ENCODE measurements at regions not wholly inside any gene's neighbourhood (a gene's known extent, or its start where the extent isn't known, plus 50 kb on each side); places are given as distances from the start of the nearest gene placed in this dataset.

DNA sequence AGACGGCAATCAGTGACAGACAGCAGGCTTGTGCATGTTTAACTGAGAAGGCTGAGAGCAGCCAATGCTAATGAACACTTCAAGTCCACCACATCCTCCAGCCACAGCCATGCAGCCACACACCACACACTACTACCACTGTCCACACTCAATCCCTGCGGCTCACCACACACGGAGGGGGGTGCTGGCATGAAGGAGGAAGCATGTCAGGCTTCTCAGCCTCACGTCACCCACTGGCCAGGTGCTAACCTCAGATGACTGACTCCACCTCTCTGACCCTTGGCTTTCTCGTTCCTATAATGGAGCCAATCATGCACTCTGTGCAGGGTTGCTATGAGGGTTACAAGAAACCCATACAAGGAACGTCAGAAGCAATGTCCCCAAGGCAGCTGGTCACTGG is 165.4 kb upstream of the RNF32 start:
- no peak for DNase-seq

DNA sequence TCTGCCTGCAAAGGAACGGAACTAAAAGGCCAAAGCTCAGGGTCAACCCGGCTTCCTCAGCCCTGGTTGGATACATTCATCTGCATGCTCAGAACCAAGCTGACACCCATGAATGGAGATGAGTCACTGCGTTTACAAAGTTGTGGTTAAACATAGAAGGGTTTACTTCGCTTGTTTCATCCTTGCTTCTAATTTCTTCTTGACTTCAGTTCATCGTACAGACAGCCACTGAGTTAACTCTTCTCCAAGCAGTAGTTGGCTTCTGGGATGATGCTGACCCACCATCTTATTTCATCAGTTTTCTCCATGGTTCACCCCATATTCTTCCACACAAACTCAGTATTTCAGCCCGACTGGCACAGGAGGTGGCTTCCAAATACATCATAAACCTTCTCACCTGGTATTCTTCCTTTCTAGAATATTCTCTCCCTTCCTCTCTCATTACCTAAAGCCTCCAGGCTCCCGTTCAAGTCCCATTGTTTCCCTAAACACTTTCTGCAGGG is 166.3 kb upstream of the RNF32 start:
- no peak for DNase-seq

DNA sequence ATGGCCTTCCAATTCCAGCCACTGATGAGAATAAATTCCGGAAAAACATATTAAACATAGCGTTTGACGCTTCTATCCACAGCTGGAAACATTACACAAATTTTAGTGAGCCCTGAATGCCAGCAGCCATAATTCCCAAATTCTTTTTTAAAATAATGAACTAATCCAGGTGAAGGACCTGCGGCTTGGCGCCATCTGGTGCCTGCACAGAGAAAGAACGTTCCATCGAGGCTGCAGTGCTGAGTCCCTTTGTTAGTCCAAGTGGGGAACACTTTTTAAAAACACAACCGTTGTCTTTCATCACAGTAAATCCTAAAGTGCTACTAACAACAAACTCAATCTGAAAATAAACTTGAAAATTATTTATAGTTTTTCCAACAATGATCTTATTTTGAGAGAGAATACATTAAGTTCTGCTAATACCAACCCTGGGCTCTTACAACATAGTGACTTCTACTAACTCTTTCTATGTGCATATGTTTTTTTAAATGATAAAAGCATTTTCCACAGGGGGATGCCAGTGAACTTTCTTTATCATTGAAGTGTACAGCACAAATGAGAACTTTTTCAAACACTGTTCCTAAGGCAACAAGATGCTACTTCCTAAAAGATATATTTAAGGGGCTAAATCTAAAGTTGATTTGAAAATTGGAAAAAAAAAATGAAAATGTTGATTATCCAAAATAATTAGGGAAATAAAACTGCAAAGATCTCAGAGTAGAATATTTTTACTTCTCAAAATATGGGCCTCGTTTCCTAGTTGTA is 166.9 kb upstream of the RNF32 start:
- DNase-seq = no peak

DNA sequence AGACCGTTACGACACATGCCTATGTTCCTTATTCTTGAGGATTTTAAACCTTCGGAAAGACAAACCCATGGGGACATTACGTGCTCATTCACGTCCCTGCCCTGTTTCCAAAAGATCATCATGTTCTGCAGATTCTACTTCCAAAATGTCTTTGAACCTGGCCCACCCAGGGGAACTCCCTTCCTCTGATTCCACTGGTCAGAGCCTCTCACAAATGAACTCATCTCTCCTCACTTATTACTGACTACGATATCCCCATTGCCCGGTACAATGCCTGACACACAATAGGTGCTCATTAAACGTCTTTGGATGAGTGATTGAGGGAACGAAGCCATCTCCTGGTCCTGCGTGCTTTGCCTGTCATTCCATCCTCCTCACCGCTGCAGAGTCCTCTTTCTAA is 168.3 kb upstream of the RNF32 start:
- DNase-seq = no peak

DNA sequence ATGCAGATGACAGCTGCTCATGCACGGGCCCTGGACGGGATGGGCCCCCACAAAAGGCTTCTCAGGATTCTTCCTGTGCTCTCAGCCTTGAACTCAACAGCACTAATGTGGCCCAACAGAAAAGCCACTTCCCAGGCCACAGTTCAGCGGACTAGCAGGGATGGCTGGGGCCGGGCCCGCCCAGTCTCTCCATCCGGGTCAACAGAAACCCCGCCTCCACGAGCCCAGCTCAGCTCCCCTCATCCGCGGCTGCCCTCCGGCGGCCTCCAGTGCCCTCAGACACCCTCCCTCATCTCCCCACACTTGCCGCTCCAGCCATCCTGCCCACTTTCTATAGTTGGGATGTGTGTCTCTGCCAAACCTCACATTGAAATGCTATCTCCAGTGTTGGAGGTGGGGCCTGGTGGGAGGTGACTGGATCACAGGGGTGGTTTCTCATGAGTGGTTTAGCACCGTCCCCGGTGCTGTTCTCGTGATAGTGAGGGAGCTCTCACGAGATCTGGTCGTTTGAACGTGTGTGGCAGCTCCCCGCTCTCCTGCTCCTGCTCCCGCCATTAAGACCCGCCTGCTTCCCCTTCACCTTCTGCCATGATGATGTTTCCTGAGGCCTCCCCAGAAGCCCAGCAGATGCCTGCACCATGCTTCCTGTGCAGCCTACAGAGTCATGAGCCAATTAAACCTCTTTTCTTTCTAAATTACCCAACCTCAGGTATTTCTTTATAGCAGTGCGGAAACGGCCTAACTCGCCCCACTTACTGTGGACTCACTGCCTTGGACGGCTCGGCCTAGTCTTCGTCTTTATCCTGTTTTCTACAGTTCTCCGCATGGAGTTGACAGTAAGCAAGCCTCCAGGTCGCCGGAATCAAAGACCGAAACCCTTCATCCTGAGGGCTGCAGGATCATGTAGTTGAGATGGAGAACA is 169.9 kb upstream of the RNF32 start:
- no peak for DNase-seq

DNA sequence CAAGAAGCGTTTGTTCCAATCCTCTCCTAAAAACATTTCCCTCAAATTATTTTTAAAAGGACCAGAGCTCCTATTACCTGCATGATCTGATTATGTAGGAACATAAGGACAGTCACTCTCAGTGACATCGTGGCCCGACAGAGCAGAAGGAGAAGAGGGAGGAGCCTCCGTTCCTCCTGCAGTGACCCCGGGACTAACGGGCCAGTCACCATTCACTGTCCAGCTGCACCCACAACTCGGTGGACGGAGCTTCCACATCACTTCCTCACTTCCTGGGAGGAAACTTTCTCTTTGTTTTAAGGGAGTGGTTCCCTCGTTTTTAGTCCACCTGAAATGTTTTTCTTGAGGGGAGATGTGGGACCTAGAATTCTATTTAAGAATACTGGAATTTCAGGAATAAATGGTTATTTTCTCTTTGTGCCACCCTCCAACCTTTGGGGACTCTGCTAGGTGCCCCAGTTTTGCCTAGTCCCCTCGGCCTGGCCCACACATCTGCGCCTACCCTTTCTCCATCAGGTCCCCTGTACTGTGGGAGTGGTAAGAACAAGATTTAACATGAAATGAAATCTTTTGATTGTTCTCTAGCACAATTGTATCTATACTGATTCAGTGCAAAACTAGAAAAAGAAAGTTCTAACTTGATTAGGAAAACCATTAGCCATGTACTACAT is 173.5 kb upstream of the RNF32 start:
- no peak for DNase-seq

DNA sequence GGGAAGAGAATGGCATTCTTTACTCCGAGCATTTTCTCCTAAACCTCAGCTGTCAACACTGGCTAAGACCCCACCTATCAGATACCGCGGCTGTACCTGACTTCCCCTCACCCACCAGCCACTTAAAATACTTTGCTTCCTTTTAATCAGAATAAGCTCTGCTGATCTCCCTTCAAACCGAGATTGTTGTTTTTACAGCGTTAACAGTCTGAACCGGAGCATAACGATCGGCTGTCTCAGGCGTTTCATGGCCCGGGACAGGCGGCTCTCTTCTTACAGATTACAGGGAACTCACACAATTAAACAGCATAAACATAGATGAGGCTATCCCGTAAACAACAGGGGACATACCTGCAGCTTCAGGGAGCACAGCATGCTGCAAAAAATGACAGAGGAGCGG is 174.3 kb upstream of the RNF32 start:
- no peak for DNase-seq

DNA sequence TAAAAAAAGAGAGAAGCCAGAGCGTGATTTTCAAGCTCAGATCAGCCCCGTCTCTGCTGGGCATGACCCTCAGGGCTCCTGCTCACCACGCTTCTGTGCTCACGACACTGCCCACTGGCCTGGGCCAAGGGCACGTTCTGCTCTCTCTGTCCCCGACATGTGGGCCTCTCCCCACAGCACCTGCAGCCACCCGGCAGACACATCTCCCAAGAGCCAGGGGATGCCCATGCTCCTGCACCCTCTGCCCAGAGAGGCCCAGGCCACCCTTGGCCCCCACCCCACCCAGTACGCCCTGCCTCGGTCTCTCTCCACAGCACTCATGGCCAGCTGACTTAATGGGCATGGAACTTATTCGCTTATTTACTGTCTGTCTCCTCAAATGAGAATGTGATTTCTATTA is 175.4 kb upstream of the RNF32 start:
- no peak for DNase-seq

DNA sequence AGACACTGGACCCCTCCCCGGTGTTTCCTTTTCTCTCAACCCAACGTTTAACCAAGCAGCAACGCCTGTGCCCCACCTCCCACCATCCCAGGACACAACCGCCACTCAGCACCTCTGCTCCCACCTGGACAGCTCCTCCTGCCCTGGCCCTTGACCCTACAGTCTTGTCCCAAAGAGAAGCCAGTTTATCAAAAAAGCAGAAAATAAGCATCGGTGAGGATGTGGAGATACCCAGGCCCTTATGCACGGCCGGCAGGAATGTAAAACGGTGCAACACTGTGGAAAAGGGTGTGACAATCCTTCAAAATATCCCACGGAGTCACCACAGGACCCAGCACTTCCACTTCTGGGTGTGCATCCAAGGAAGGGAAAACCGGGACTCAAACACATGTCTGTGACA is 176.2 kb upstream of the RNF32 start:
- DNase-seq = no peak

DNA sequence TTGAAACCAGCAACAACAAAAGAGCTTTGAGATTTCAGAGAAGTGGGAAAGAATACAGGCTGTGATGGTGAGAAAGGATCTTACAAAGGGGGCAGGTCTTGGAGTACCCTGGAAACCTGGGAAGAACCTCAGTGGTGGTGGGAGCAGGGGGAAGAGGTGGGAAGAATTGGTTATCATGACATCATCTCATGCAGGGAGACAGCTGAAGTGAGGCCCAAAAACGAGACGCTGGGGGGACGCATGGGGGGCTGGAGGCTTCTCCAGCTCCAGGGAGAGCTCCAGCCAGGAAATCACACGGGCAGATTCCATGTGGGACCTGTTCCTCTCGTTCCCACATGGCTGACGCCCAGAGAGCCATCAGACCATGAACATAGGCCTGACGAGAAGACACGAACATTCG is 177.3 kb upstream of the RNF32 start:
- no peak for DNase-seq

DNA sequence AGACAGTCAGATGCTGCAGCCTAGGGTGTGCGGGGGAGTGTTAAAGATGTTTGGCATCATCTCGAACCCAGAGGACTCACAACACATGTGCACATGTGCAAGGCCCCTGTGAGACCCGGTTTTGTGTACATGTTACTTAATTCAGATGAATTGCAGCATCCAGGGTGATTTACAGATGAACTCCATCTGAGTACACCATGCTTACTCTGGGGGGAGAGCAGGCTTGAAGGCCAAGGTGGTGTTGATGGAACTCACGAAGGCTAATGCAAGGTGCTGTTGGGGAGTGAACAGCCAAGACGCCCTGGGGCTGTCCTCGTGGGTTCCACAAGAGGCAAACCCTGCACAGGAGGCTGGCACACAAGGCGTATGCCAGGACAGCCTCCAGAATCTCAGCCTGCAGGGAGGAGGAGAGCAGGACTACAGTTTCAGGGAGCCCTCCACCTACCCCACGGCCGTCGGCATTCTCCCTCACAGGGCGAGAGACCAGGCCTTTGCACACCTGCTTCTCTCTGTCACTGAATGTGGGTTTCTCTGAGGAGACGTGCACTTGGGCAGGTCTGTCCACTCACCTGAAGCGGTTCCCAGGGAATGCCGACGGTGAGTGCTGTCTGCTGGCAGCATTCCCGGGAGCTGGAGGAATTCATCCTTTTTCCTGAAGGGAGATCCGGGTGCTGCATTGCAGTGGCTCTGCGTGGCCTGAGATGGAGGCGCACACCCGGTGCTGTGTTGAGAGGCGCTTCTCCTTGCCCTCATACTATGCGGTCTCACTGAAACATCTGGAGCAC is 178.5 kb upstream of the RNF32 start:
- no peak for DNase-seq

DNA sequence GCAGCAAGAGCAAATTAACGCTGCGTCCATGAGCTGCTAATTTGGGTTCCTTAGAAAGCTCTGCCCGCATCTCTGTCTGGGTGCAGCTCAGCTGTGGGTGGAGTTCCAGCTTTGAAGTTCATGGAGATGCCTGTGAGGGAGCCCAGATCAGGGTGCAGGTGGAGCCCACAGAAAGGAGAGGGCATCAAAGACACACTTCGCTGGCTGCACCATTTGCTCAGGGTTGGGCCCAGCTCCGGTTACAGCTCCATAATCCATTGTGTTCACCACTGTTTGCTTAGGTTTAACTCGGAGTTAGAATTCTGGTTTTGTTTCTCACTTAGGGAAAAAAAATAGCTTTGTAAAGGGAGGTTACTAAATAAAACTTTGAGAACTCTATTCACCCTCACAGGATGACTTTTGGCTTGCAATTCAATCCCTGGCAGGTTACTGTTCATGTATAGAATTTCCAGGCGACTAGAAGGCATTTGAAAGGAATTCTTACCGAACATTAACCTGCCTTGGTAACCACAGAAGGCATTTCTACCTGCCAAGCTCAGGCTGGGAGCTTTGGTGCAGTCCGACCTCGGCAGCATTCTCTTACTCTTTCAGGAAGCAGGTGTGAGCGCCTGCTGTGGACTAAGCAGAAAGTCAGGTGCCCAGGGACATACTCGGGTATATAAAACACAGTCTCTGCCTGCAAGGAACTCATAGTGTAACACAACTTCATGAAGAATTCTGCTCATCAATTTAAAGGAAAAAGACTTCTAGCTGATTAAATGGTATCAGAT is 179.5 kb upstream of the RNF32 start:
- no peak for DNase-seq

DNA sequence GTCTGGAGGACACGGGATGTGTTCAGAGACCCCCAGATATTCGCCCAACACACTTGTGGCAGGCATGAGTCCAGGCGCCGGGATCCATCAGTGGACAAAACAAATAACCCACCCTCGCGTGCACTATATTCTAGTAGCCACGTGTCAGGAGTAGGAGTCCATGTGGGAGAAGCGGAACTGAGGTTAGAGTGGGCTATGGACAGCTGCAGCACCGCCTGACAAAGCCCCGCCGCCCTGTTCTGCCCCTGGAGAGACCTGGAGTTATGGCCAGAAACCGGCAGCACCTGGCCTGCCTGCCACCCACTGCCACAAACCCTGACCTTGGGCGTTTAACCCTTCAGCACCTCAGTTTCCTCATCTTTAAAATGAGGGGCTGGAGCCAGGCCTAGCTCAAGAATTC is 181.0 kb upstream of the RNF32 start:
- DNase-seq = no peak

DNA sequence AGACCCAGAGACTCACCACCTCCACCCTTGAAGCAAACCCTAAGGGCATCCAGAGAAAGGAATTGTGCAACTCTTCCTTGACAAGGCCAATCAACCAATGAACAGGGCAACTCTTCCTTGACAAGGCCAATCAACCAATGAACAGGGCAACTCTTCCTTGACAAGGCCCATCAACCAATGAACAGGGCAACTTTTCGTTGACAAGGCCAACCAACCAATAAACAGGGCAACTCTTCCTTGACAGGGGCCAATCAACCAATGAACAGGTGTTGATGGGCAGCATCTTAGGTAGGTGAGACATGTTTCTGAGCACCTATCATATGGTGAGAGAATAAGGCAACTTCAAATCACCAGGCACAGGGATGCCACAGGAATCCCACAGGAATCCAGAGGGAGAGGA is 181.5 kb upstream of the RNF32 start:
- DNase-seq = no peak

DNA sequence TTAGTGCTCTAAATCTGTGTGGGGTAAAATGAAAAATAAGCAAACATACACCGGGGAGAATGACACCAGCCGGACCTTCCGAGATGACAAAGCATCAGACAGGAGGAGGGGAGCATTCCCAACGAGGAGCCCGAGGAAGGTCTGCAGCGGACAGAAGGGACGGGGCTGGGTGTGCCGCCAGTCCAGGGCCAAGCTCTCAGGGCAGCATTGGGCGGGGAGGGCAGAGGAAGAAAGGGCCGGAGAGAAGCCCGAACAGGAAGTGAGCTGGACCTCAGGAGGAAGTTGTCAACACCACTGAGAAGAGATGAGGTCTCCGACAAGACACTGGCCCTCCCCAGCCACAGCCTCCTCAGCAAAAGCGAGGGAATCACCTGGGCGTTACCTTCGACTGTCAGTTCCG is 182.6 kb upstream of the RNF32 start:
- DNase-seq = no peak

DNA sequence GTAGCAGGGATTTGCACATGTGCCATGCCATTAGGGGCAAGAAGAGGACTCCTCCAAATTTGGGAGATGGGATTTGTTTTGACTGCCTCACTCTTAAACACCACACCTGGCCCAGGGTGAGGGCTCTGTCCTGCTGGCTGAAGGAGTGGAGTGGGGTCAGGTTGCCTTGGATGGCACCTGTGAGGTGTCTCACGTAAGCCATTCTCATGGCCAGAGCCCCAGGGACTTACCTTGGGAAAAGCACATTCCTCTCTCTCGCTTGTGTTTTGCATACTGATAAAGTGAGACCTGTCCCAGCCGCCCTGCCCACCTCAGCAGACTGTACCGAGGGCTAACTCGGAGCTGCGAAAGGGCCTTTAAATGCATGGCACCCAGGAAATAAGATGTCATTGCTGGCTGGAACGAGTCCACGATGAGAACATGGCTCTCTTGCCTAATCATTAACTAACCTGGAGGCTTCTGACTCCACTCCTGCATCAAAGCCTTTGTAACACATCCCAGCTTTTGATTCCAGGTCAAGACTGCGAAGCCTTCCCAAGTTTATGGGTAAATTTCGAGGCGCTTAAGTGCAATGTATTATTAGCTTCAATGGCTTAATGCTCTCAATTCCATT is 184.0 kb upstream of the RNF32 start:
- no peak for DNase-seq

DNA sequence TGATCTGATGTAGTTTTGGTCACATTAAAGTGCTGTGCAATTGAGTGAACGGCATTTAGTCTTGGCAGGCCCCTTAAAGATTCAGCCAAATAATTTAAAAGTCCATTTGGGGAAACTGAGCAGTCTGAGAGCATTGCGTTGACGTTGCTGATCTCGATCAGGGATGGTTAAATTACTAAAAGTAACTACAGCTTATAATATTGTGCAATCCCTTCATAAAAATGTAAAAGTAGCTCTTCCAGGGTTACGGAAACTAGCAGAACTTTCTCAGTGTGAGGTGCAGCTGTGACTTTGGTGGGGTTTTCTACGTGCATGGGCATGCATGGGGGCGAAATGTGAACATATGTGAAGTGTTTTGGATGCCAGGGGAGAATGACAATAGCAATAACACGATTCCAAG is 184.5 kb upstream of the RNF32 start:
- no peak for DNase-seq

DNA sequence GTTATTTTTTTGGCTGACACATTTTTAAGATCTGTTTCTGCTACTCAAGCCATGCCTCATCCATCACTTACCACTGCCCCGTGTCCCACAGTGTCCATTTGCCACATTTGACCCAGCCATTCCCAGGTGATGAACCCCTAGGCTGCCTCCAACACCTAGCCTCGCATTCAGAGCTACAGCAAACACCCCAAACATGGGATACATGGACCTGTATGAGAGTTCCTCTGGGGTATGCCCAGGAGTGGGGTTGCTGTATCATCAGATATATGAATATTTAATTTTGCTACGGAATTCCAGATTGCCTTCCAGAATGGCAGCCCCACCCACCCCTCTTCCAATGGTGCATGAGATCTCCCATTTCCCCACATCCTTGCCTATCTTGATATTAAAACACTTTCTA is 190.1 kb upstream of the RNF32 start:
- no peak for DNase-seq

DNA sequence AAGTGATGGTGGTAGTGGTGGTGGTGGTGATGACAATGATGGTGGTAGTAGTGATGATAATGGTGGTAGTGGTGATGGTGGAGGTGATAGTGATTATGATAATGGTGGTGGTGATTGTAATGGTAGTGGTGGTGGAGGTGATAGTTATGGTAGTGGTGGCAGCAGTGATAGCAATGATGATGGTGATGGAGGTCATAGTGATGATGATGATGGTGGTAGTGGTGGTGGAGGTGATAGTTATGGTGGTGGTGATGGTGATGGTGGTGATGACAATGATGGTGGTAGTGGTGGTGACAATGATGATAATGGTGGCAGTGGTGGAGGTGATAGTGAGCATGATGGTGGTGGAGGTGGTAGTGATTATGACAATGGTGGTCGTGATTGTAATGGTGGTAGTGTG is 191.7 kb upstream of the RNF32 start:
- DNase-seq = no peak

DNA sequence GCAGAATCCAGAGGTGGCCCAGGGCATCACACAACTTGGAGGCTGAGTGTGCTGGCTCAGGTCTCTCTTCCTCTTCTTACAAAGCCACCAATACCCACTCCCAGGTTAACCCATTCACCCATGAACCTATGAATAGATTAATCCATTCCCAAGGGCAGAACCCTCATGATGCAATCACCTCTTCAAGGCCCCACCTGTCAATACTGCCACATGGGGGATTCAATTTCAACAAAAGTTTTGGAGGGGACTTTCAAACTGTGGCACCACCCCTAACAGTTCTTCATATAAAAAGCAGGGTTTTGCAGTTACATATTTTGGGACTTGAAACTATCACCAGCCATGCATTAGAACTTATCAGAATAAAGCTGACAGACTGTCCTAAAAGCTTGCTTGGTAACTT is 193.6 kb upstream of the RNF32 start:
- DNase-seq = no peak

DNA sequence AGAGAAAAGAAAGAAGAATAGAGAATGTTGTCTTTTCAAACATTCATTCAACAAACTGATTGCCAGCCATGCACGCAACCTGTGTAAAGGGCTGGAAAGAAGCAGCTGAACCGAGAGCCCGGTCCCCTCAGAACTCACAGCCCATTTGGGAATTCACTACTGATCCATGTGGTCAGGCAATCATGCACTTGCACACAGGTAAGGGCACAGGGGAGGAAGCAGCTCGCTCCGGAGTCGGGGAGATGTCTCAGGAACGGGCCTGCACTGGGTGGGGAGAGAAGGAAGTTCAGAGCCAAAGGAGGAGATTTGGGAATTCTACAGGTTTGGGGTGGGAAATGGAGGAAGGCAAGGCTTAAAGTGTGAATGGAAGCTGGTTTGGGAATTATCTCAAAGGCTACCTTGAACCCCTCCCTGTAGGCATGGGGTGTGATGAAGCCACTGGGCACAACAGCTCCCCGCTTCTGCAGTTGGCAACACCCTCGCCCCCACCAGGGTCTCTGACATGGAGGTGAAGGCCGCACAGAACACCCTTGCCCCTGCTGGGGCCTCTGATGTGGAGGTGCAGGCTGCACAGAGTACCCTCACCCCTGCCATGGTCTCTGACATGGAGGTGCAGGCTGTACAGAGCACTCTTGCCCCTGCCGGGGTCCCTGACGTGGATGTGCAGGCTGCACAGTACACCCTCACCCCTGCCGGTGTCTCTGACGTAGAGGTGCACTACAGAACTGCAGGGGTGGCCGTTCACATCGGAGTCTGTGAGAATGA is 194.4 kb upstream of the RNF32 start:
- DNase-seq = no peak

Measured in NCI-H1436 treated with DMSO at 0.1 percent for 48 hours (cell line).